B cell (primary cell): ENCODE measurements at regions not wholly inside any gene's neighbourhood (a gene's known extent, or its start where the extent isn't known, plus 50 kb on each side); places are given as distances from the start of the nearest gene placed in this dataset.

ENCODE experiments used
- ATAC-seq: fragments of 200-7000 bp; cut with Tn5 transposase; one replicate; pipeline ENCODE4 v1.10.0; 2021; ENCODE audit warnings: low read depth, mild to moderate bottlenecking, moderate number of reproducible peaks, moderate library complexity
- CTCF ChIA-PET: fragments of 350-600 bp; sonication (Branson Sonifier 250); formaldehyde crosslinking; loops from one replicate; lab custom pipeline; 2021; ENCODE audit warnings: antibody characterized with exemption, inconsistent platforms; lab: Charles Lee
- POLR2A ChIA-PET: fragments of 350-600 bp; sonication (Branson Sonifier 250); formaldehyde crosslinking; loops from one replicate; lab custom pipeline; 2021; ENCODE audit warnings: antibody characterized with exemption; lab: Charles Lee
- DNase-seq: peaks from one replicate; pipeline ENCODE4 v3.0.0; 2013
- H2AFZ ChIP-seq: 2 replicates; pipeline ENCODE4 v1.6.1; 2012; ENCODE audit warnings: mild to moderate bottlenecking, low read depth, low read length; ENCODE audit not compliant: insufficient read depth, poor library complexity, severe bottlenecking
- H3K27ac ChIP-seq, 2 donors: 1 replicate in 1 of 2; 2 replicates in 1 of 2; pipeline ENCODE4 v1.5.1; 2012 to 2013; ENCODE audit warnings: low read length in 2 of 2, mild to moderate bottlenecking in 2 of 2, moderate library complexity in 1 of 2
- H3K27me3 ChIP-seq, 4 experiments: fragments of 200-600 bp in 1 of 4; sonication (generic) in 1 of 4; replicated peaks in 1 of 4; 1 replicate in 2 of 4; 2 replicates in 2 of 4; pipeline versions ENCODE4 v1.6.1 to v1.7.0; 2013 to 2016; ENCODE audit warnings: low read length in 3 of 4, mild to moderate bottlenecking in 2 of 4, mixed read lengths in 1 of 4, moderate library complexity in 1 of 4; ENCODE audit not compliant: insufficient read depth in 4 of 4, control insufficient read depth in 3 of 4; ENCODE audit errors: control extremely low read depth in 1 of 4
- H3K36me3 ChIP-seq, 2 experiments: replicated peaks in 1 of 2; 1 replicate in 1 of 2; 2 replicates in 1 of 2; pipeline versions ENCODE4 v1.6.1 to v1.7.1; 2013; ENCODE audit warnings: low read length in 1 of 2; ENCODE audit not compliant: insufficient read depth in 2 of 2, control insufficient read depth in 1 of 2; ENCODE audit errors: control extremely low read depth in 1 of 2, extremely low read depth in 1 of 2
- H3K4me1 ChIP-seq, 2 donors: fragments of 200-600 bp in 1 of 2; sonication (generic) in 1 of 2; 1 replicate in 1 of 2; 2 replicates in 1 of 2; pipeline versions ENCODE4 v1.5.1 to v1.6.1; 2013 to 2017; ENCODE audit warnings: low read length in 2 of 2; ENCODE audit not compliant: control insufficient read depth in 2 of 2, insufficient read depth in 2 of 2
- H3K4me2 ChIP-seq: replicated peaks from 2 replicates; pipeline ENCODE3; 2012; ENCODE audit warnings: mild to moderate bottlenecking, low read depth, low read length; ENCODE audit not compliant: poor library complexity, severe bottlenecking
- H3K4me3 ChIP-seq, 5 experiments: fragments of 200-600 bp in 1 of 5; sonication (generic) in 1 of 5; 1 replicate in 3 of 5; 2 replicates in 2 of 5; pipeline versions ENCODE4 v1.5.1 to v1.7.0; 2011 to 2016; ENCODE audit warnings: low read length in 4 of 5, mild to moderate bottlenecking in 4 of 5, low read depth in 2 of 5, control low read depth in 1 of 5, moderate library complexity in 1 of 5; ENCODE audit not compliant: insufficient read depth in 1 of 5; ENCODE audit errors: control extremely low read depth in 1 of 5, extremely low read depth in 1 of 5
- H3K79me2 ChIP-seq: fragments of 200-600 bp; sonication (generic); one replicate; pipeline ENCODE4 v1.6.0; 2016; ENCODE audit warnings: low read length; ENCODE audit not compliant: control insufficient read depth, insufficient read depth
- H3K9ac ChIP-seq: fragments of 200-600 bp; sonication (generic); 2 replicates; pipeline ENCODE4 v1.6.1; 2017; ENCODE audit warnings: mild to moderate bottlenecking, low read length, moderate library complexity
- H3K9me3 ChIP-seq, 3 donors: one replicate each; pipeline versions ENCODE4 v1.6.1 to v1.7.1; 2013; ENCODE audit warnings: low read length in 2 of 3; ENCODE audit not compliant: control insufficient read depth in 2 of 3, insufficient read depth in 1 of 3; ENCODE audit errors: control extremely low read depth in 1 of 3
- H4K20me1 ChIP-seq: 2 replicates; pipeline ENCODE4 v1.6.0; 2012; ENCODE audit warnings: mild to moderate bottlenecking, low read length; ENCODE audit not compliant: insufficient read depth, control insufficient read depth, poor library complexity, severe bottlenecking
- H3K27ac Mint-ChIP-seq: one replicate; pipeline ENCODE4 v1.8.0; 2021; ENCODE audit warnings: mixed read lengths
- H3K27me3 Mint-ChIP-seq: one replicate; pipeline ENCODE4 v1.8.0; 2021; ENCODE audit warnings: mixed read lengths
- H3K4me1 Mint-ChIP-seq: one replicate; pipeline ENCODE4 v1.8.0; 2021; ENCODE audit warnings: mixed read lengths
- H3K4me3 Mint-ChIP-seq: one replicate; pipeline ENCODE4 v1.8.0; 2021; ENCODE audit warnings: mixed read lengths
- H3K9me3 Mint-ChIP-seq: one replicate; pipeline ENCODE4 v1.8.0; 2022; ENCODE audit warnings: mixed read lengths; ENCODE audit not compliant: insufficient read depth
- CTCF ChIP-seq: fragments of 200-600 bp; IDR thresholded peaks from one replicate; pipeline ENCODE4 v1.8.0; 2022; ENCODE audit warnings: antibody characterized with exemption, mild to moderate bottlenecking
- EZH2 ChIP-seq: IDR thresholded peaks from 2 replicates; pipeline ENCODE4 v1.6.1; 2012; ENCODE audit warnings: borderline replicate concordance, low read depth, mild to moderate bottlenecking, moderate library complexity, low read length; ENCODE audit not compliant: insufficient read depth, poor library complexity, severe bottlenecking
- WGBS: methylation state at CpG from one replicate; pipeline ENCODE4 v1.1.5; 2013; ENCODE audit warnings: missing lambda C conversion rate; ENCODE audit not compliant: insufficient coverage; 5-methylcytosine and 5-hydroxymethylcytosine counted together
- intact Hi-C: fragments of 100-400 bp; cut with micrococcal nuclease; formaldehyde crosslinking; loops from one replicate; pipeline ENCODE4 v1.10.0; 2022

GRCh38 chr3:160150525-160150924, 74.7 kb upstream of the C3orf80 start:
- Mint-ChIP-seq H3K4me1 (no peaks in the 10 kb centered on the region), H3K27ac (no peak overlapping the region), H3K27me3 (peaks cover under 1% of the 10 kb centered on the region), H3K9me3 (no peaks in the 10 kb centered on the region), H3K4me3 (no peak overlapping the region)
- DNase-seq = no peak
- H3K4me3 ChIP-seq = no peak overlapping the region
- H3K4me2 ChIP-seq = no peak overlapping the region
- no peaks in the 10 kb centered on the region for H3K36me3 ChIP-seq
- TF ChIP-seq EZH2 (no peak), CTCF (no peak)
- H4K20me1 ChIP-seq = no peaks in the 10 kb centered on the region
- CTCF ChIA-PET = no interaction called here
- 100% methylated on average over 1 of the region's 2 CpGs for WGBS
- no peak overlapping the region for H3K9ac ChIP-seq
- H3K4me1 ChIP-seq = no peaks in the 10 kb centered on the region
- no peak overlapping the region for H2AFZ ChIP-seq
- ATAC-seq = no peak
- intact Hi-C loops = no loop called here
- POLR2A ChIA-PET = no interaction called here
- no peak overlapping the region for H3K27ac ChIP-seq
- H3K27me3 ChIP-seq = no peaks in the 10 kb centered on the region
- no peaks in the 10 kb centered on the region for H3K79me2 ChIP-seq
- no peaks in the 10 kb centered on the region for H3K9me3 ChIP-seq

- no peak for DNase-seq
- Histone ChIP-seq H4K20me1 (no peaks in the 10 kb centered on the region), H3K27ac (no peak overlapping the region), H3K9ac (no peak overlapping the region), H2AFZ (no peak overlapping the region), H3K4me3 (no peak overlapping the region), H3K36me3 (no peaks in the 10 kb centered on the region), H3K9me3 (no peaks in the 10 kb centered on the region), H3K79me2 (no peaks in the 10 kb centered on the region), H3K4me1 (no peaks in the 10 kb centered on the region), H3K27me3 (no peaks in the 10 kb centered on the region), H3K4me2 (no peak overlapping the region)
- no peaks in the 10 kb centered on the region for H3K9me3 Mint-ChIP-seq
- POLR2A ChIA-PET = no interaction called here
- no peak for ATAC-seq
- H3K4me1 Mint-ChIP-seq = no peaks in the 10 kb centered on the region
- H3K4me3 Mint-ChIP-seq = no peak overlapping the region
- WGBS = 98% methylated on average over 5 of the region's 6 CpGs
- H3K27ac Mint-ChIP-seq = no peak overlapping the region
- intact Hi-C loops = no loop called here
- TF ChIP-seq EZH2 (no peak), CTCF (no peak)
- CTCF ChIA-PET = no interaction called here
- H3K27me3 Mint-ChIP-seq = peaks cover 2% of the 10 kb centered on the region
Observed at GRCh38 chr3:160152638-160153037, 72.6 kb upstream of the C3orf80 start.
